HEK293T (cell line): ENCODE measurements at regions not wholly inside any gene's neighbourhood (a gene's known extent, or its start where the extent isn't known, plus 50 kb on each side); places are given as distances from the start of the nearest gene placed in this dataset.

Source experiments
- BHLHE40 ChIP-seq: fragments of 450-650 bp; IDR thresholded peaks from 2 replicates; pipeline ENCODE4 v1.6.1; 2016; ENCODE audit warnings: mild to moderate bottlenecking, moderate library complexity, borderline replicate concordance
- ELF4 ChIP-seq: fragments of 450-650 bp; IDR thresholded peaks from 2 replicates; pipeline ENCODE4 v1.6.1; 2017; ENCODE audit warnings: antibody characterized with exemption
- FOXM1 ChIP-seq: fragments of 450-650 bp; IDR thresholded peaks from 2 replicates; pipeline ENCODE4 v1.6.1; 2017; ENCODE audit warnings: mild to moderate bottlenecking, borderline replicate concordance

DNA sequence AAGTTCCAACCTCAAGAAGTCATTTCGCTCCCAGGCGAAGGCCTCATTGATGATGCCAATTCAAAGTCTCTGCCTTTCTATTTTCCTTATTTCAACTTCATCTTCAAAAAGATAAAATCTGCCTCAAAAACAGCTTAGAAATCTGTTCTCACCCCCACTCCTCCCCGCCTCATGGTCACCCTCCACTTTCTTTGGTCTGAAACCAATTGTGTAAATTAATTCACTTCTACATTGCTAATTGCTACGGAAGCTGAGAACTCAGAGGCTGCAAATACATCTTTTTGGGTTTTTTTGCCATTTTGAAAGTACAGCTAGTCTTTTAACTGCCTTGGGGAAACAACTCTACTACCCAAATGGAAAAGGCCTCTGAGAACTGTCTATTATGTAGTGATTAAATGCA, 350.0 kb upstream of the SLC24A2 start:
- TF ChIP-seq FOXM1: no peak
- TF ChIP-seq ELF4: no peak
- no peak for TF ChIP-seq BHLHE40
